Small intestine (tissue), 7 donors: ENCODE measurements at regions not wholly inside any gene's neighbourhood (a gene's known extent, or its start where the extent isn't known, plus 50 kb on each side); places are given as distances from the start of the nearest gene placed in this dataset.

Source experiments
- DNase-seq, 2 donors: peaks; one replicate each; pipeline versions ENCODE4 v3.0.0 to v3.0.0-alpha.2; 2013
- FAIRE-seq: peaks from 2 replicates; lab custom pipeline; 2012; peaks lifted over from hg19 to GRCh38; lab: Jason Lieb, UNC
- H3K27ac ChIP-seq, 3 donors: one replicate each; pipeline ENCODE4 v1.5.1; 2013; ENCODE audit warnings: low read length in 2 of 3, mild to moderate bottlenecking in 2 of 3, control low read depth in 1 of 3, inconsistent platforms in 1 of 3, low read depth in 1 of 3, moderate library complexity in 1 of 3
- H3K27me3 ChIP-seq, 3 donors: one replicate each; pipeline ENCODE4 v1.6.1; 2013; ENCODE audit warnings: low read length in 3 of 3, inconsistent platforms in 1 of 3; ENCODE audit not compliant: control insufficient read depth in 3 of 3, insufficient read depth in 3 of 3
- H3K36me3 ChIP-seq, 3 donors: one replicate each; pipeline ENCODE4 v1.6.1; 2013; ENCODE audit warnings: low read length in 3 of 3, inconsistent platforms in 1 of 3, low read depth in 1 of 3, mild to moderate bottlenecking in 1 of 3, moderate library complexity in 1 of 3; ENCODE audit not compliant: control insufficient read depth in 3 of 3, insufficient read depth in 2 of 3
- H3K4me1 ChIP-seq, 3 donors: one replicate each; pipeline ENCODE4 v1.6.1; 2013; ENCODE audit warnings: low read length in 2 of 3, inconsistent platforms in 1 of 3, low read depth in 1 of 3, mild to moderate bottlenecking in 1 of 3, moderate library complexity in 1 of 3; ENCODE audit not compliant: control insufficient read depth in 3 of 3, insufficient read depth in 2 of 3
- H3K4me3 ChIP-seq, 3 donors: one replicate each; pipeline ENCODE4 v1.5.1; 2013; ENCODE audit warnings: low read length in 3 of 3, control low read depth in 1 of 3, inconsistent platforms in 1 of 3, low read depth in 1 of 3, mild to moderate bottlenecking in 1 of 3, moderate library complexity in 1 of 3
- H3K9me3 ChIP-seq, 2 donors: one replicate each; pipeline ENCODE4 v1.6.1; 2013; ENCODE audit warnings: low read depth in 1 of 2, low read length in 1 of 2; ENCODE audit not compliant: control insufficient read depth in 2 of 2, insufficient read depth in 1 of 2
- WGBS, 3 donors: extraction: QIAGEN DNeasy Blood & Tissue Kit; methylation state at CpG; one replicate each; pipeline ENCODE4 v1.1.7; 2013; 5-methylcytosine and 5-hydroxymethylcytosine counted together
- donor health status: healthy with polysubstance abuse.
- donor health status: control.
- donor health status: control.
- donor health status: Bipolar disorder and iron deficiency.
- donor health status: healthy.

- Histone ChIP-seq H3K36me3 (peaks cover 0 to 6% (median 0%) of the 10 kb centered on the region in 3 donors), H3K9me3 (peaks cover 0 to 3% of the 10 kb centered on the region in 2 donors), H3K4me3 (no peak overlapping the region), H3K27me3 (peaks cover 0 to 2% (median 1%) of the 10 kb centered on the region in 3 donors), H3K27ac (no peak overlapping the region), H3K4me1 (no peaks in the 10 kb centered on the region)
- 86 to 91% (median 90%) methylated on average over 15 of the region's 15 CpGs for WGBS, 3 donors
- FAIRE-seq (no peak), DNase-seq (no peak)
These were observed 119.5 kb upstream of the RTL1 start for GRCh38 chr14:101022916-101023435.

- Histone ChIP-seq H3K4me1 (no peaks in the 10 kb centered on the region), H3K27ac (no peak overlapping the region), H3K27me3 (peaks cover 0 to 1% (median 0%) of the 10 kb centered on the region in 3 donors), H3K36me3 (peaks cover 0 to 8% (median 0%) of the 10 kb centered on the region in 3 donors), H3K4me3 (no peak overlapping the region), H3K9me3 (peaks cover 0 to 3% of the 10 kb centered on the region in 2 donors)
- DNase-seq: no peak
- 88 to 91% (median 88%) methylated on average over 11 of the region's 11 CpGs for WGBS, 3 donors
- no peak for FAIRE-seq
These were observed 121.2 kb upstream of the RTL1 start for GRCh38 chr14:101024686-101025085.

DNA sequence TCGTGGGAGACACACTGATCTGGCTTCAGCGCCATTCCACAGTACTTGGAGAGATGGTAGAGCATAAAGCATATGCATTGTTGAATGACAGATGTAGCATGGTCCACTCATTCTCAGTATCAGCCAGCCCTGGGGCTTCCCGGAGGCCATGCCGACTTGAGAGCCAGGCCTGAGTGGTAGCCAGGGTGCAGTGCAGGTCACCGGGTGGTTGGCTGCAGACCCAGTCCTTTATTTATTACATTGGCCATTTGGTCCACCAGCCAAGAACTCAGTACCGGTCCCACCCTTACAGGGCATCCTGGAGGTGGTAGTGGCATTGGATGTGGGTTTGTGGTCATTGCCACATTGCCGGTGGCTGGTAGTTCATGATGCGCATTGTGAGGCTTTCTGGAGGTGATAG lies 121.6 kb upstream of the RTL1 start:
- 92 to 93% (median 92%) methylated on average over 8 of the region's 8 CpGs for WGBS, 3 donors
- H3K9me3 ChIP-seq: peaks cover 0 to 3% of the 10 kb centered on the region in 2 donors
- H3K36me3 ChIP-seq: peaks cover 0 to 8% (median 0%) of the 10 kb centered on the region in 3 donors
- peaks cover 0 to under 1% (median 0%) of the 10 kb centered on the region in 3 donors for H3K27me3 ChIP-seq
- DNase-seq (no peak), FAIRE-seq (no peak)
- H3K4me1 ChIP-seq: no peaks in the 10 kb centered on the region
- H3K27ac ChIP-seq: no peak overlapping the region
- H3K4me3 ChIP-seq: no peak overlapping the region

DNA sequence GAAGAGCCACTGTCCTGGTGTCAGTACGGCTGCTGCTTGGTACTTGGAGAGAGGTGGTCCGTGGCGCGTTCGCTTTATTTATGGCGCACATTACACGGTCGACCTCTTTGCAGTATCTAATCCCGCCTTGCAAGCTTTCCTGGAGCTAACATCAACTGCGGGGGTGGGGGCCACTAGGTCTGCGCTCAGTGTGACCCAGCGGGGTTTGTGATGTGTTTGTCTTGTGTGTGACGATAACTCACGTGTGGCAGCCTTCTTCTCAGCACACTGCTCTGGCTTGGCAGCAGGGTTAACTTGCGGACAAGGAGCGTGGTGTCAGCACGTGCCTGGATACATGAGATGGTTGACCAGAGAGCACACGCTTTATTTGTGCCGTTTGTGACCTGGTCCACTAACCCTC lies 122.2 kb upstream of the RTL1 start:
- H3K4me3 ChIP-seq: no peak overlapping the region
- H3K36me3 ChIP-seq: peaks cover 0 to 8% (median 0%) of the 10 kb centered on the region in 3 donors
- 89 to 94% (median 92%) methylated on average over 19 of the region's 19 CpGs for WGBS, 3 donors
- FAIRE-seq (no peak), DNase-seq (no peak)
- H3K27me3 ChIP-seq: no peaks in the 10 kb centered on the region
- no peak overlapping the region for H3K27ac ChIP-seq
- H3K4me1 ChIP-seq: no peaks in the 10 kb centered on the region
- H3K9me3 ChIP-seq: peaks cover 0 to 3% of the 10 kb centered on the region in 2 donors

- Histone ChIP-seq H3K27ac (no peak overlapping the region), H3K9me3 (peaks cover 0 to 3% of the 10 kb centered on the region in 2 donors), H3K4me3 (no peak overlapping the region), H3K27me3 (no peaks in the 10 kb centered on the region), H3K36me3 (peaks cover 0 to 8% (median 0%) of the 10 kb centered on the region in 3 donors), H3K4me1 (no peaks in the 10 kb centered on the region)
- 86 to 94% (median 92%) methylated on average over 7 of the region's 7 CpGs for WGBS, 3 donors
- FAIRE-seq (no peak), DNase-seq (no peak)
These were observed 122.8 kb upstream of the RTL1 start for GRCh38 chr14:101026341-101026740.

GRCh38 chr14:101027291-101027690 lies 123.8 kb upstream of the RTL1 start:
- FAIRE-seq (no peak), DNase-seq (no peak)
- Histone ChIP-seq H3K27me3 (no peaks in the 10 kb centered on the region), H3K9me3 (peaks cover 0 to 3% of the 10 kb centered on the region in 2 donors), H3K36me3 (peaks cover 0 to 8% (median 0%) of the 10 kb centered on the region in 3 donors), H3K4me1 (no peaks in the 10 kb centered on the region), H3K4me3 (no peak overlapping the region), H3K27ac (no peak overlapping the region)
- 80 to 89% (median 81%) methylated on average over 10 of the region's 10 CpGs for WGBS, 3 donors

GRCh38 chr14:101027966-101028365 lies 124.4 kb upstream of the RTL1 start:
- Histone ChIP-seq H3K36me3 (peaks cover 0 to 8% (median 0%) of the 10 kb centered on the region in 3 donors), H3K27ac (no peak overlapping the region), H3K27me3 (no peaks in the 10 kb centered on the region), H3K9me3 (peaks cover 0 to 3% of the 10 kb centered on the region in 2 donors), H3K4me1 (no peaks in the 10 kb centered on the region), H3K4me3 (no peak overlapping the region)
- DNase-seq (no peak), FAIRE-seq (no peak)
- WGBS, 3 donors: 80 to 92% (median 86%) methylated on average over 5 of the region's 5 CpGs

- Histone ChIP-seq H3K4me1 (no peaks in the 10 kb centered on the region), H3K4me3 (no peak overlapping the region), H3K9me3 (no peaks in the 10 kb centered on the region), H3K27me3 (no peaks in the 10 kb centered on the region), H3K36me3 (peaks cover 0 to 6% (median 0%) of the 10 kb centered on the region in 3 donors), H3K27ac (no peak overlapping the region)
- FAIRE-seq: no peak
- DNase-seq: no peak
- 84 to 89% (median 85%) methylated on average over 20 of the region's 20 CpGs for WGBS, 3 donors
These were observed 125.6 kb upstream of the RTL1 start for GRCh38 chr14:101028971-101029667.
